ENCODE measurements at regions not wholly inside any gene's neighbourhood (a gene's known extent, or its start where the extent isn't known, plus 50 kb on each side); places are given as distances from the start of the nearest gene placed in this dataset.

- Histone ChIP-seq H3K27ac (ENCODE audit: extremely low read depth, low read depth, low read length) (no peak overlapping the region), H3K4me3 (no peak overlapping the region), H3K4me2 (ENCODE audit: insufficient read depth, low read length) (no peak overlapping the region), H3K9ac (ENCODE audit: insufficient read depth in 1 of 2, low read depth in 2 of 2, low read length in 2 of 2) (no peak overlapping the region), H4K20me1 (replicated peaks; ENCODE audit: control insufficient read depth, insufficient read depth, low read length) (no peaks in the 10 kb centered on the region), H2AFZ (ENCODE audit: low read depth, low read length) (no peak overlapping the region), H3K9me3 (replicated peaks; ENCODE audit: control insufficient read depth, insufficient read depth, low read depth, low read length) (no peaks in the 10 kb centered on the region), H3K36me3 (ENCODE audit: control insufficient read depth, insufficient read depth, low read length) (no peaks in the 10 kb centered on the region), H3K27me3 (ENCODE audit: control insufficient read depth in 2 of 2, insufficient read depth in 2 of 2, low read length in 2 of 2) (no peaks in the 10 kb centered on the region), H3K79me2 (ENCODE audit: control insufficient read depth, insufficient read depth, low read length) (no peaks in the 10 kb centered on the region), H3K4me1 (replicated peaks in 1 of 2; ENCODE audit: control insufficient read depth in 2 of 2, insufficient read depth in 2 of 2, low read length in 2 of 2) (no peaks in the 10 kb centered on the region), H3K9me1 (ENCODE audit: control insufficient read depth, insufficient read depth, low read length) (no peaks in the 10 kb centered on the region)
- intact Hi-C loops (cut with micrococcal nuclease) = no loop called here
- no peak for DNase-seq (ENCODE audit: extremely low read depth in 1 of 4, low spot score in 3 of 4)
- in situ Hi-C loops (cut with MboI) = no loop called here
- TF ChIP-seq THRAP3 (IDR thresholded peaks at IDR 0.05; ENCODE audit: borderline replicate concordance) = no peak
- no peak for TF ChIP-seq ZNF764 (CRISPR knock-in tag; IDR thresholded peaks at IDR 0.05; ENCODE audit: low read depth)
- TF ChIP-seq STAG1 (CRISPR knock-in tag; IDR thresholded peaks at IDR 0.05; ENCODE audit: borderline replicate concordance) = no peak
- TF ChIP-seq, protein P1, sequence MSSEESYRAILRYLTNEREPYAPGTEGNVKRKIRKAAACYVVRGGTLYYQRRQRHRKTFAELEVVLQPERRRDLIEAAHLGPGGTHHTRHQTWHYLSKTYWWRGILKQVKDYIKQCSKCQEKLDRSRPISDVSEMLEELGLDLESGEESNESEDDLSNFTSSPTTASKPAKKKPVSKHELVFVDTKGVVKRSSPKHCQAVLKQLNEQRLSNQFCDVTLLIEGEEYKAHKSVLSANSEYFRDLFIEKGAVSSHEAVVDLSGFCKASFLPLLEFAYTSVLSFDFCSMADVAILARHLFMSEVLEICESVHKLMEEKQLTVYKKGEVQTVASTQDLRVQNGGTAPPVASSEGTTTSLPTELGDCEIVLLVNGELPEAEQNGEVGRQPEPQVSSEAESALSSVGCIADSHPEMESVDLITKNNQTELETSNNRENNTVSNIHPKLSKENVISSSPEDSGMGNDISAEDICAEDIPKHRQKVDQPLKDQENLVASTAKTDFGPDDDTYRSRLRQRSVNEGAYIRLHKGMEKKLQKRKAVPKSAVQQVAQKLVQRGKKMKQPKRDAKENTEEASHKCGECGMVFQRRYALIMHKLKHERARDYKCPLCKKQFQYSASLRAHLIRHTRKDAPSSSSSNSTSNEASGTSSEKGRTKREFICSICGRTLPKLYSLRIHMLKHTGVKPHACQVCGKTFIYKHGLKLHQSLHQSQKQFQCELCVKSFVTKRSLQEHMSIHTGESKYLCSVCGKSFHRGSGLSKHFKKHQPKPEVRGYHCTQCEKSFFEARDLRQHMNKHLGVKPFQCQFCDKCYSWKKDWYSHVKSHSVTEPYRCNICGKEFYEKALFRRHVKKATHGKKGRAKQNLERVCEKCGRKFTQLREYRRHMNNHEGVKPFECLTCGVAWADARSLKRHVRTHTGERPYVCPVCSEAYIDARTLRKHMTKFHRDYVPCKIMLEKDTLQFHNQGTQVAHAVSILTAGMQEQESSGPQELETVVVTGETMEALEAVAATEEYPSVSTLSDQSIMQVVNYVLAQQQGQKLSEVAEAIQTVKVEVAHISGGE (CRISPR knock-in tag; IDR thresholded peaks at IDR 0.05) = no peak
- TF ChIP-seq ELF4 (CRISPR knock-in tag; IDR thresholded peaks at IDR 0.05) = no peak
- TF ChIP-seq MAFG (tag; conservative IDR thresholded peaks at IDR 0.05) = no peak
- CTCF ChIA-PET (ENCODE audit: low intra/inter-chr PET ratio) = no interaction called here
- FAIRE-seq = no peak
- no TSS peak for BruUV-seq (replicated peaks)
- POLR2A ChIA-PET = no interaction called here
- ATAC-seq = no peak
- 0% methylated on average over 1 of the region's 1 CpG for WGBS (ENCODE audit: insufficient coverage, low coverage, missing lambda C conversion rate)
These were observed 540.3 kb downstream of the TLL1 start for GRCh38 chr4:166413356-166413755.
